ENCODE measurements at regions not wholly inside any gene's neighbourhood (a gene's known extent, or its start where the extent isn't known, plus 50 kb on each side); places are given as distances from the start of the nearest gene placed in this dataset.

DNA sequence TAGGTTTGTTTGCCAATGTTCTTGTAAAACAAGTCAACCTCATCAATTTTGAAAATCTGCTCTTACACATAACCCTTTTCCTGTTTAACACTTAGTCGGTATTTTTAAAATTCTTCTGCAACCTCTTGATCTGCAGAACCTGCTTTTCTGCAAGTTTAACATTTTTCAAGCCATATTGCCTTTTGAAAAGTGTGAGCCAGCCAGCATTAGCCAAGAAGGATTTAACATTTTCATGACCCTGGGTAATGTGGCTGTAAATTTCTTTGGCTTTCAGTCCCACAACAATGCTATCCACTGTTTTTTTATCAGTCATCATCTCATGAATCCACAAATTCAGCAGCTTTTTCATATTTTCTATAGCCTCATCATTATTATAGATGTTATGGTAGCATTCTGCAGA lies 956.5 kb downstream of the FAT4 start:
- intact Hi-C loops (cut with micrococcal nuclease; ENCODE audit: unreplicated experiment) (no loop called here), in situ Hi-C loops (cut with HindIII; ENCODE audit: extremely low pct_ligation_motif_present, low pct_unique_long_range_greater_than_20kb) (no loop called here)
- Histone ChIP-seq H3K9me3 (ENCODE audit: low read length) (no peaks in the 10 kb centered on the region), H3K27me3 (ENCODE audit: control insufficient read depth in 1 of 2, insufficient read depth in 2 of 2, low read length in 2 of 2) (no peaks in the 10 kb centered on the region; a peak in 1 of 5 replicates), H3K4me1 (ENCODE audit: insufficient read depth, low read length) (no peaks in the 10 kb centered on the region), H4K20me1 (ENCODE audit: insufficient read depth, low read length) (no peaks in the 10 kb centered on the region), H3K4me3 (replicated peaks in 1 of 3; ENCODE audit: insufficient read depth in 1 of 3, low read depth in 2 of 3, low read length in 3 of 3) (no peak overlapping the region), H3K36me3 (replicated peaks in 1 of 2; ENCODE audit: control insufficient read depth in 1 of 2, insufficient read depth in 2 of 2, low read length in 2 of 2) (no peaks in the 10 kb centered on the region), H3K9ac (ENCODE audit: insufficient read depth, low read depth, low read length) (no peak overlapping the region), H3K27ac (ENCODE audit: extremely low read length, insufficient read depth, low read length) (no peak overlapping the region), H3K79me2 (ENCODE audit: insufficient read depth, low read length) (no peaks in the 10 kb centered on the region), H2AFZ (ENCODE audit: low read length) (no peak overlapping the region), H3K4me2 (ENCODE audit: low read depth, low read length) (no peak overlapping the region)
- 52% methylated on average over 1 of the region's 1 CpG for WGBS (ENCODE audit: low lambda C conversion rate)
- CTCF ChIA-PET (ENCODE audit: low intra/inter-chr PET ratio, low total read pairs) = no interaction called here
- no TSS peak for BruUV-seq (replicated peaks)
- POLR2A ChIA-PET = no interaction called here
- FAIRE-seq (no peak), DNase-seq (ENCODE audit: low spot score) (no peak), ATAC-seq (no peak)
- TF ChIP-seq PITX1 (CRISPR knock-in tag; IDR thresholded peaks at IDR 0.05) (no peak), ZNF879 (CRISPR knock-in tag; IDR thresholded peaks at IDR 0.05) (no peak), ZNF564 (CRISPR knock-in tag; IDR thresholded peaks at IDR 0.05) (no peak), ZBTB1 (CRISPR knock-in tag; IDR thresholded peaks at IDR 0.05; ENCODE audit: borderline replicate concordance) (no peak), SP4 (CRISPR knock-in tag; IDR thresholded peaks at IDR 0.05) (no peak), SOX13 (IDR thresholded peaks at IDR 0.05) (no peak), SOX13 (CRISPR knock-in tag; conservative IDR thresholded peaks at IDR 0.05 in 1 of 2, IDR thresholded peaks at IDR 0.05 in 1 of 2) (no peak), ZNF841 (CRISPR knock-in tag; IDR thresholded peaks at IDR 0.05; ENCODE audit: borderline replicate concordance) (no peak), REPIN1 (CRISPR knock-in tag; IDR thresholded peaks at IDR 0.05; ENCODE audit: borderline replicate concordance, low read depth) (no peak), SMARCE1 (IDR thresholded peaks at IDR 0.05; ENCODE audit: borderline replicate concordance) (no peak), ZFP36L2 (CRISPR knock-in tag; IDR thresholded peaks at IDR 0.05) (no peak), ZNF556 (CRISPR knock-in tag; IDR thresholded peaks at IDR 0.05; ENCODE audit: borderline replicate concordance) (no peak), POLR2A (IDR thresholded peaks at IDR 0.05; ENCODE audit: insufficient read depth in 1 of 2, low read depth in 2 of 2, low read length in 2 of 2) (no peak)
